GM23338 (cell line): ENCODE measurements at regions not wholly inside any gene's neighbourhood (a gene's known extent, or its start where the extent isn't known, plus 50 kb on each side); places are given as distances from the start of the nearest gene placed in this dataset.

Experiments used
- ATAC-seq: fragments of 200-7000 bp; cut with Tn5 transposase; 3 replicates; pipeline ENCODE4 v1.9.1; 2020
- DNase-seq: peaks from one replicate; pipeline ENCODE4 v3.0.0-alpha.2; 2015; ENCODE audit warnings: low spot score
- H2AFZ ChIP-seq: fragments of 200-600 bp; sonication (generic); 2 replicates; pipeline ENCODE4 v1.8.0; 2016; ENCODE audit warnings: antibody characterized with exemption, mild to moderate bottlenecking, moderate library complexity
- H3F3A ChIP-seq: fragments of 200-600 bp; sonication (generic); replicated peaks from 2 replicates; pipeline ENCODE4 v1.8.0; 2017; ENCODE audit warnings: antibody characterized with exemption, mixed run types, low read depth
- H3K27ac ChIP-seq: fragments of 200-600 bp; sonication (generic); 2 replicates; pipeline ENCODE4 v1.6.1; 2016; ENCODE audit warnings: low read depth
- H3K27me3 ChIP-seq: fragments of 200-600 bp; sonication (generic); 2 replicates; pipeline ENCODE4 v1.8.0; 2016; ENCODE audit warnings: mild to moderate bottlenecking, mixed run types, moderate library complexity; ENCODE audit not compliant: insufficient read depth
- H3K36me3 ChIP-seq: fragments of 200-600 bp; sonication (generic); 2 replicates; pipeline ENCODE4 v1.8.0; 2016; ENCODE audit warnings: mild to moderate bottlenecking; ENCODE audit not compliant: insufficient read depth
- H3K4me1 ChIP-seq: fragments of 200-600 bp; sonication (generic); 2 replicates; pipeline ENCODE4 v1.8.0; 2016; ENCODE audit warnings: mild to moderate bottlenecking, moderate library complexity; ENCODE audit not compliant: insufficient read depth
- H3K4me2 ChIP-seq: fragments of 200-600 bp; sonication (generic); 2 replicates; pipeline ENCODE4 v1.7.1; 2017; ENCODE audit warnings: mixed run types
- H3K4me3 ChIP-seq: fragments of 200-600 bp; sonication (generic); 2 replicates; pipeline ENCODE4 v1.6.1; 2016; ENCODE audit warnings: mixed run types
- H3K79me2 ChIP-seq: fragments of 200-600 bp; sonication (generic); replicated peaks from 2 replicates; pipeline ENCODE4 v1.8.0; 2017; ENCODE audit warnings: mild to moderate bottlenecking; ENCODE audit not compliant: insufficient read depth
- H3K9me2 ChIP-seq: fragments of 200-600 bp; sonication (generic); 2 replicates; pipeline ENCODE4 v1.8.0; 2017; ENCODE audit not compliant: insufficient read depth
- H4K20me1 ChIP-seq: fragments of 200-600 bp; sonication (generic); replicated peaks from 2 replicates; pipeline ENCODE4 v1.8.0; 2017; ENCODE audit warnings: mild to moderate bottlenecking; ENCODE audit not compliant: insufficient read depth
- H3K27ac Mint-ChIP-seq: 2 replicates; pipeline ENCODE4 v1.8.0; 2020; ENCODE audit warnings: inconsistent platforms, mild to moderate bottlenecking, moderate library complexity, mixed read lengths
- H3K27me3 Mint-ChIP-seq: 3 replicates; pipeline ENCODE4 v1.8.0; 2022; ENCODE audit warnings: low read depth, mild to moderate bottlenecking, moderate library complexity, mixed read lengths, inconsistent platforms; ENCODE audit not compliant: insufficient read depth, poor library complexity
- H3K36me3 Mint-ChIP-seq: 3 replicates; pipeline ENCODE4 v1.8.0; 2021; ENCODE audit warnings: low read depth, mild to moderate bottlenecking, inconsistent platforms, moderate library complexity, mixed read lengths
- H3K4me1 Mint-ChIP-seq: 3 replicates; pipeline ENCODE4 v1.8.0; 2020; ENCODE audit warnings: mild to moderate bottlenecking, inconsistent platforms, mixed read lengths
- H3K4me3 Mint-ChIP-seq: 3 replicates; pipeline ENCODE4 v1.8.0; 2021; ENCODE audit warnings: moderate library complexity, mild to moderate bottlenecking, inconsistent platforms, mixed read lengths
- H3K9me3 Mint-ChIP-seq: 3 replicates; pipeline ENCODE4 v1.8.0; 2020; ENCODE audit warnings: moderate library complexity, mild to moderate bottlenecking, inconsistent platforms, mixed read lengths
- JUNB ChIP-seq: IDR thresholded peaks from one replicate; pipeline ENCODE4 v1.6.1; 2016; ENCODE audit warnings: antibody characterized with exemption; ENCODE audit not compliant: unreplicated experiment
- REST ChIP-seq: IDR thresholded peaks from one replicate; pipeline ENCODE4 v1.6.1; 2018; ENCODE audit warnings: antibody characterized with exemption; ENCODE audit not compliant: unreplicated experiment
- STAT1 ChIP-seq: IDR thresholded peaks from one replicate; pipeline ENCODE4 v1.6.1; 2016; ENCODE audit warnings: antibody characterized with exemption; ENCODE audit not compliant: unreplicated experiment
- ZNF114 ChIP-seq: fragments of 250-450 bp; sonication (Bioruptor Pico); IDR thresholded peaks from 2 replicates; pipeline ENCODE4 v1.5.0; 2020; ENCODE audit warnings: mild to moderate bottlenecking, moderate library complexity
- TF ChIP-seq, protein P1 (sequence below): fragments of 250-450 bp; sonication (Bioruptor Pico); IDR thresholded peaks from 2 replicates; pipeline ENCODE4 v1.5.0; 2020; ENCODE audit warnings: mild to moderate bottlenecking, moderate library complexity

- H3K36me3 ChIP-seq, result peaks cover 6% of the 10 kb centered on the region; the same call in 1 of the 2 replicates
- no peaks in the 10 kb centered on the region for H4K20me1 ChIP-seq
- H3K9me2 ChIP-seq, result 0 out of 2 replicates have a peak, but pooled peaks cover 3% of the 10 kb centered on the region
- no peaks in the 10 kb centered on the region for H3K79me2 ChIP-seq
- no peak for TF ChIP-seq REST
- TF ChIP-seq ZNF114 (CRISPR knock-in tag), result no peak
- TF ChIP-seq, protein P1, sequence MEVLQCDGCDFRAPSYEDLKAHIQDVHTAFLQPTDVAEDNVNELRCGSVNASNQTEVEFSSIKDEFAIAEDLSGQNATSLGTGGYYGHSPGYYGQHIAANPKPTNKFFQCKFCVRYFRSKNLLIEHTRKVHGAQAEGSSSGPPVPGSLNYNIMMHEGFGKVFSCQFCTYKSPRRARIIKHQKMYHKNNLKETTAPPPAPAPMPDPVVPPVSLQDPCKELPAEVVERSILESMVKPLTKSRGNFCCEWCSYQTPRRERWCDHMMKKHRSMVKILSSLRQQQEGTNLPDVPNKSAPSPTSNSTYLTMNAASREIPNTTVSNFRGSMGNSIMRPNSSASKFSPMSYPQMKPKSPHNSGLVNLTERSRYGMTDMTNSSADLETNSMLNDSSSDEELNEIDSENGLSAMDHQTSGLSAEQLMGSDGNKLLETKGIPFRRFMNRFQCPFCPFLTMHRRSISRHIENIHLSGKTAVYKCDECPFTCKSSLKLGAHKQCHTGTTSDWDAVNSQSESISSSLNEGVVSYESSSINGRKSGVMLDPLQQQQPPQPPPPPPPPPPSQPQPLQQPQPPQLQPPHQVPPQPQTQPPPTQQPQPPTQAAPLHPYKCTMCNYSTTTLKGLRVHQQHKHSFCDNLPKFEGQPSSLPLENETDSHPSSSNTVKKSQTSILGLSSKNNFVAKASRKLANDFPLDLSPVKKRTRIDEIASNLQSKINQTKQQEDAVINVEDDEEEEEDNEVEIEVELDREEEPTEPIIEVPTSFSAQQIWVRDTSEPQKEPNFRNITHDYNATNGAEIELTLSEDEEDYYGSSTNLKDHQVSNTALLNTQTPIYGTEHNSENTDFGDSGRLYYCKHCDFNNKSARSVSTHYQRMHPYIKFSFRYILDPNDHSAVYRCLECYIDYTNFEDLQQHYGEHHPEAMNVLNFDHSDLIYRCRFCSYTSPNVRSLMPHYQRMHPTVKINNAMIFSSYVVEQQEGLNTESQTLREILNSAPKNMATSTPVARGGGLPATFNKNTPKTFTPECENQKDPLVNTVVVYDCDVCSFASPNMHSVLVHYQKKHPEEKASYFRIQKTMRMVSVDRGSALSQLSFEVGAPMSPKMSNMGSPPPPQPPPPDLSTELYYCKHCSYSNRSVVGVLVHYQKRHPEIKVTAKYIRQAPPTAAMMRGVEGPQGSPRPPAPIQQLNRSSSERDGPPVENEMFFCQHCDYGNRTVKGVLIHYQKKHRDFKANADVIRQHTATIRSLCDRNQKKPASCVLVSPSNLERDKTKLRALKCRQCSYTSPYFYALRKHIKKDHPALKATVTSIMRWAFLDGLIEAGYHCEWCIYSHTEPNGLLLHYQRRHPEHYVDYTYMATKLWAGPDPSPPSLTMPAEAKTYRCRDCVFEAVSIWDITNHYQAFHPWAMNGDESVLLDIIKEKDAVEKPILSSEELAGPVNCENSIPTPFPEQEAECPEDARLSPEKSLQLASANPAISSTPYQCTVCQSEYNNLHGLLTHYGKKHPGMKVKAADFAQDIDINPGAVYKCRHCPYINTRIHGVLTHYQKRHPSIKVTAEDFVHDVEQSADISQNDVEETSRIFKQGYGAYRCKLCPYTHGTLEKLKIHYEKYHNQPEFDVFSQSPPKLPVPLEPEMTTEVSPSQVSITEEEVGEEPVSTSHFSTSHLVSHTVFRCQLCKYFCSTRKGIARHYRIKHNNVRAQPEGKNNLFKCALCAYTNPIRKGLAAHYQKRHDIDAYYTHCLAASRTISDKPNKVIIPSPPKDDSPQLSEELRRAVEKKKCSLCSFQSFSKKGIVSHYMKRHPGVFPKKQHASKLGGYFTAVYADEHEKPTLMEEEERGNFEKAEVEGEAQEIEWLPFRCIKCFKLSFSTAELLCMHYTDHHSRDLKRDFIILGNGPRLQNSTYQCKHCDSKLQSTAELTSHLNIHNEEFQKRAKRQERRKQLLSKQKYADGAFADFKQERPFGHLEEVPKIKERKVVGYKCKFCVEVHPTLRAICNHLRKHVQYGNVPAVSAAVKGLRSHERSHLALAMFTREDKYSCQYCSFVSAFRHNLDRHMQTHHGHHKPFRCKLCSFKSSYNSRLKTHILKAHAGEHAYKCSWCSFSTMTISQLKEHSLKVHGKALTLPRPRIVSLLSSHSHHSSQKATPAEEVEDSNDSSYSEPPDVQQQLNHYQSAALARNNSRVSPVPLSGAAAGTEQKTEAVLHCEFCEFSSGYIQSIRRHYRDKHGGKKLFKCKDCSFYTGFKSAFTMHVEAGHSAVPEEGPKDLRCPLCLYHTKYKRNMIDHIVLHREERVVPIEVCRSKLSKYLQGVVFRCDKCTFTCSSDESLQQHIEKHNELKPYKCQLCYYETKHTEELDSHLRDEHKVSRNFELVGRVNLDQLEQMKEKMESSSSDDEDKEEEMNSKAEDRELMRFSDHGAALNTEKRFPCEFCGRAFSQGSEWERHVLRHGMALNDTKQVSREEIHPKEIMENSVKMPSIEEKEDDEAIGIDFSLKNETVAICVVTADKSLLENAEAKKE, result no peak
- no peak for TF ChIP-seq JUNB
- no peak for TF ChIP-seq STAT1
- Mint-ChIP-seq H3K4me3 (no peak overlapping the region), H3K9me3 (peaks cover 90% of the 10 kb centered on the region), H3K4me1 (no peaks in the 10 kb centered on the region), H3K27ac (no peak overlapping the region), H3K36me3 (peaks cover 27% of the 10 kb centered on the region; the same call in 2 of the 3 replicates), H3K27me3 (peaks cover 5% of the 10 kb centered on the region)
- DNase-seq (no peak), ATAC-seq (no peak)
- H3K4me2 ChIP-seq, result no peak overlapping the region
- H3K4me1 ChIP-seq, result no peaks in the 10 kb centered on the region
- no peaks in the 10 kb centered on the region for H3K27me3 ChIP-seq
- H3F3A ChIP-seq, result no peaks in the 10 kb centered on the region
- no peak overlapping the region for H3K4me3 ChIP-seq
- H2AFZ ChIP-seq, result no peak overlapping the region
- no peak overlapping the region for H3K27ac ChIP-seq
These were observed 2126.0 kb downstream of the TP53TG3F start for GRCh38 chr16:35585411-35585810.
